C4-2B (cell line): ENCODE measurements at regions not wholly inside any gene's neighbourhood (a gene's known extent, or its start where the extent isn't known, plus 50 kb on each side); places are given as distances from the start of the nearest gene placed in this dataset.
"Not testable (repeated sequence)": the region's sequence is repeated elsewhere in the genome, so short reads cannot be mapped to it uniquely, and the experiment has no call there.

Experiments
- H3K27ac ChIP-seq: fragments of 450-650 bp; 2 replicates; pipeline ENCODE4 v1.5.1; 2017
- CTCF ChIP-seq: fragments of 450-650 bp; conservative IDR thresholded peaks from 2 replicates; pipeline ENCODE4 v1.5.1; 2017; ENCODE audit warnings: mild to moderate bottlenecking
- ZFX ChIP-seq: fragments of 450-650 bp; IDR thresholded peaks from 2 replicates; pipeline ENCODE4 v1.6.1; 2017

GRCh38 chrX:125210146-125210545, 109.5 kb upstream of the TEX13C start:
- no peak for TF ChIP-seq ZFX
- no peak for TF ChIP-seq CTCF
- no peak overlapping the region for H3K27ac ChIP-seq

DNA sequence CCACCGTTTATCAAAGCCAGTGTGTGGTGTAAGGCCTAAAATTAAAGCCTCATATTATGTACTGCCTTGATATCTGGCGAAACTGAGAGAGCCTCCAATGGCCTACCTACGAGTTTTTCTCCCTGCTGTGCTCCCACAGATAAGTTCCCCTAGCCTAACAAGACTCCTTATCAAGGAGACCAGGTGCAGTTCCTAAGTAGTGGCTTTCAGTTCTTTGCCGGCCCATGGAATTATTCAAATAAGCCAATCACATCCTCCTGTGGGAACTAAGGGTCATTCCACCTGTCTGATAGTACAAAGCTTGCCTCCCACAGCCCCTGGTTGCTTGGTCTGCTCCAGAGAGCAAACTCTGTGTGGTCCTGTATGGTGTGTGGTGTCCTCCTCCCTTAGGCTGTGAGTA, 99.8 kb upstream of the TEX13C start:
- no peak overlapping the region for H3K27ac ChIP-seq
- TF ChIP-seq CTCF, result no peak
- TF ChIP-seq ZFX, result no peak

DNA sequence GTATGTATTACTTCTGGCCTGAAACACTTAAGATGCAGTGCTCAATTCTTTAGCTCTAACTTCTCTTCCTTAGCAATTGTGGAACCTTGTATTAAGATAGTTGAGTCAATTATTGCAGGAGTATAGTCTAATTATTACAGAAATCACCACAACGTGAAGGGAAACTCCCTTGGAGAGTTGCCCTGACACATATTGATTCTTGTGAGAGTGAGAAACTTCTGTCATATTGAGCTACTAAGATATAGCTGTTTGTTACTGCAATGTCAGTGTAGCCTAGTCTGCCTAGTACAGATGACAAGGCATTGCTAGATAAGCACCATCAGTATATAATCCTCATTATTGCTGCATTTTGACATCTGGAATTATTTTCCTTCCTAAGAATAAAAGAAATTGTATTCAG, 82.7 kb upstream of the TEX13C start:
- no peak overlapping the region for H3K27ac ChIP-seq
- TF ChIP-seq ZFX (no peak), CTCF (no peak)

GRCh38 chrX:125248931-125249330, 70.7 kb upstream of the TEX13C start:
- no peak overlapping the region for H3K27ac ChIP-seq
- no peak for TF ChIP-seq CTCF
- TF ChIP-seq ZFX, result no peak

DNA sequence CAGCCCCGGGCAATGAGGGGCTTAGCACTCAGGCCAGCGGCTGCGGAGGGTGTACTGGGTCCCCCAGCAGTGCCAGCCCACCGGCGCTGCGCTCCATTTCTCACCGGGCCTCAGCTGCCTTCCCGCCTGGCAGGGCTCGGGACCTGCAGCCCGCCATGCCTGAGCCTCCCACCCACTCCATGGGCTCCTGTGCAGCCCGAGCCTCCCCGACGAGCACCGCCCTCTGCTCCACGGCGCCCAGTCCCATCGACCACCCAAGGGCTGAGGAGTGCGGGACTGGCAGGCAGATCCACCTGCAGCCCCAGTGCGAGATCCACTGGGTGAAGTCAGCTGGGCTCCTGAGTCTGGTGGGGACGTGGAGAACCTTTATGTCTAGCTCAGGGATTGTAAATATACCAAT, 63.9 kb upstream of the TEX13C start:
- not testable (repeated sequence) for H3K27ac ChIP-seq

- no peak overlapping the region for H3K27ac ChIP-seq
- no peak for TF ChIP-seq CTCF
- no peak for TF ChIP-seq ZFX
These were observed 56.8 kb upstream of the TEX13C start for GRCh38 chrX:125262836-125263235.

DNA sequence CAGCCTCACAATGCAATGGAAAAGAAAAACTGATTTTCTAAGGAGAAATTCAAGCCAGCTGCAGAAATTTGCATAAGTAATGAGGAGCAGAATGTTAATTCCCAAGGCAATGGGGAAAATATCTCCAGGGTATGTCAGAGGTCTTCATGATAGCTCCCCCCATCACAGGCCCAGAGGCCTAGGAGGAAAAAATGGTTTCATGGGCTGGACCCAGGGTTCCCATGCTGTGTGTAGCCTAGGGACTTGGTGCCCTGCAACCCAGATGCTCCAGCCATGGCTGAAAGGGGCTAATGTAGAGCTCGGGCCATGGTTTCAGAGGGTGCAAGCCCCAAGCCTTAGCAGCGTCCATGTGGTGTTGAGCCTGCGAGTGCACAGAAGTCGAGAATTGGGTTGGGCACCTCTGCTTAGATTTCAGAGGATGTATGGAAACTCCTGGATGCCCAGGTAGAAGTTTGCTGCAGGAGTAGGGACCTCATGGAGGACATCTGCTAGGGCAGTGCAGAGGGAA, 53.5 kb upstream of the TEX13C start:
- H3K27ac ChIP-seq, result no peak overlapping the region
- TF ChIP-seq ZFX, result no peak
- TF ChIP-seq CTCF, result no peak
